Endodermal cell (in vitro differentiated cells): ENCODE measurements at regions not wholly inside any gene's neighbourhood (a gene's known extent, or its start where the extent isn't known, plus 50 kb on each side); places are given as distances from the start of the nearest gene placed in this dataset.

Experiments
- DNase-seq: peaks from one replicate; pipeline ENCODE4 v3.0.0-alpha.2; 2017
- H3K27ac ChIP-seq: 2 replicates; pipeline ENCODE4 v1.5.1; 2013; ENCODE audit warnings: mild to moderate bottlenecking, low read depth, low read length, moderate library complexity
- H3K27me3 ChIP-seq: 2 replicates; pipeline ENCODE4 v1.6.1; 2013; ENCODE audit warnings: mild to moderate bottlenecking, low read length, moderate library complexity; ENCODE audit not compliant: insufficient read depth, control insufficient read depth, poor library complexity, severe bottlenecking
- H3K36me3 ChIP-seq: 2 replicates; pipeline ENCODE4 v1.7.0; 2013; ENCODE audit warnings: mild to moderate bottlenecking, low read length, moderate library complexity; ENCODE audit not compliant: control insufficient read depth, insufficient read depth
- H3K4me1 ChIP-seq: one replicate; pipeline ENCODE4 v1.7.0; 2013; ENCODE audit warnings: low read length; ENCODE audit not compliant: control insufficient read depth, insufficient read depth
- H3K4me3 ChIP-seq: 2 replicates; pipeline ENCODE4 v1.5.1; 2013; ENCODE audit warnings: mild to moderate bottlenecking, low read length, moderate library complexity
- H3K9ac ChIP-seq: 2 replicates; pipeline ENCODE4 v1.6.1; 2013; ENCODE audit warnings: mild to moderate bottlenecking, low read length, moderate library complexity; ENCODE audit not compliant: poor library complexity, severe bottlenecking; ENCODE audit errors: extremely low read depth
- H3K9me3 ChIP-seq: 2 replicates; pipeline ENCODE4 v1.6.1; 2013; ENCODE audit warnings: mild to moderate bottlenecking, low read length, moderate library complexity; ENCODE audit not compliant: control insufficient read depth
- H3K27ac Mint-ChIP-seq: 2 replicates; pipeline ENCODE4 v1.8.0; 2020; ENCODE audit warnings: mixed read lengths
- H3K27me3 Mint-ChIP-seq: 2 replicates; pipeline ENCODE4 v1.8.0; 2021; ENCODE audit warnings: mild to moderate bottlenecking, mixed read lengths; ENCODE audit not compliant: insufficient read depth
- H3K36me3 Mint-ChIP-seq: 2 replicates; pipeline ENCODE4 v1.8.0; 2020; ENCODE audit warnings: low read depth, mixed read lengths
- H3K4me1 Mint-ChIP-seq: 2 replicates; pipeline ENCODE4 v1.8.0; 2020; ENCODE audit warnings: mixed read lengths
- H3K4me3 Mint-ChIP-seq: 2 replicates; pipeline ENCODE4 v1.8.0; 2020; ENCODE audit warnings: mild to moderate bottlenecking, moderate library complexity, mixed read lengths
- H3K9me3 Mint-ChIP-seq: 2 replicates; pipeline ENCODE4 v1.8.0; 2020; ENCODE audit warnings: mild to moderate bottlenecking, mixed read lengths
- WGBS, 2 experiments: methylation state at CpG; one replicate each; pipeline versions ENCODE4 v1.1.5 to v1.1.7; 2013; ENCODE audit warnings: missing lambda C conversion rate in 2 of 2, mixed read lengths in 1 of 2; ENCODE audit not compliant: insufficient coverage in 1 of 2, insufficient read length in 1 of 2; 5-methylcytosine and 5-hydroxymethylcytosine counted together
- TF ChIP-seq, protein P1 (sequence below): fragments of 200-600 bp; sonication (generic); conservative IDR thresholded peaks from 2 replicates; pipeline ENCODE4 v1.5.0; 2021; ENCODE audit warnings: antibody characterized with exemption, mild to moderate bottlenecking

DNA sequence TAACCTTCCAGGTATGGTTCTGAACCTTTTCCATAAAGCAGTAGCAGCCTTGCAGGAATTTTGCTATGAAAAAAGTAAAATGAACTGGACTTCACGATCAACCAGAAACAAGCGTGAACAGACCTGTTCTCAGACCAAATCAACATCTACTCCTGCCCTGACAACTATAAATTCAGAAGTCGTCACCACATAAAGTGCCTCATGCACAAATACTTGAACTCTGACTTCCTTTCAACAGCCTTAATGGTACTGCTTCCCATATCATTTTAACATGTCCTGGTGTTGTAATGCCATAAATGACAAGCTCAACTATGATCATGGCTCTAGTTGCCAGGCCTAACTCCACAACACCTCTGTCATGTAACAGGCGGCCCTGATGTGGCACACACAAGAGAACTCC is 262.4 kb downstream of the MTX2 start:
- no peaks in the 10 kb centered on the region for H3K4me1 ChIP-seq
- Mint-ChIP-seq H3K36me3 (no peaks in the 10 kb centered on the region), H3K9me3 (no peaks in the 10 kb centered on the region), H3K4me3 (no peak overlapping the region), H3K4me1 (peaks cover 5% of the 10 kb centered on the region), H3K27me3 (peaks cover 47% of the 10 kb centered on the region), H3K27ac (no peak overlapping the region)
- no peak overlapping the region for H3K9ac ChIP-seq
- no peak overlapping the region for H3K27ac ChIP-seq
- no peaks in the 10 kb centered on the region for H3K9me3 ChIP-seq
- H3K36me3 ChIP-seq = no peaks in the 10 kb centered on the region
- H3K27me3 ChIP-seq = peaks cover 12% of the 10 kb centered on the region
- 89 to 95% methylated on average over 3 to 4 of the region's 4 CpGs for WGBS, 2 experiments
- DNase-seq = no peak
- H3K4me3 ChIP-seq = no peak overlapping the region
- TF ChIP-seq, protein P1, sequence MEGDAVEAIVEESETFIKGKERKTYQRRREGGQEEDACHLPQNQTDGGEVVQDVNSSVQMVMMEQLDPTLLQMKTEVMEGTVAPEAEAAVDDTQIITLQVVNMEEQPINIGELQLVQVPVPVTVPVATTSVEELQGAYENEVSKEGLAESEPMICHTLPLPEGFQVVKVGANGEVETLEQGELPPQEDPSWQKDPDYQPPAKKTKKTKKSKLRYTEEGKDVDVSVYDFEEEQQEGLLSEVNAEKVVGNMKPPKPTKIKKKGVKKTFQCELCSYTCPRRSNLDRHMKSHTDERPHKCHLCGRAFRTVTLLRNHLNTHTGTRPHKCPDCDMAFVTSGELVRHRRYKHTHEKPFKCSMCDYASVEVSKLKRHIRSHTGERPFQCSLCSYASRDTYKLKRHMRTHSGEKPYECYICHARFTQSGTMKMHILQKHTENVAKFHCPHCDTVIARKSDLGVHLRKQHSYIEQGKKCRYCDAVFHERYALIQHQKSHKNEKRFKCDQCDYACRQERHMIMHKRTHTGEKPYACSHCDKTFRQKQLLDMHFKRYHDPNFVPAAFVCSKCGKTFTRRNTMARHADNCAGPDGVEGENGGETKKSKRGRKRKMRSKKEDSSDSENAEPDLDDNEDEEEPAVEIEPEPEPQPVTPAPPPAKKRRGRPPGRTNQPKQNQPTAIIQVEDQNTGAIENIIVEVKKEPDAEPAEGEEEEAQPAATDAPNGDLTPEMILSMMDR = no peak

DNA sequence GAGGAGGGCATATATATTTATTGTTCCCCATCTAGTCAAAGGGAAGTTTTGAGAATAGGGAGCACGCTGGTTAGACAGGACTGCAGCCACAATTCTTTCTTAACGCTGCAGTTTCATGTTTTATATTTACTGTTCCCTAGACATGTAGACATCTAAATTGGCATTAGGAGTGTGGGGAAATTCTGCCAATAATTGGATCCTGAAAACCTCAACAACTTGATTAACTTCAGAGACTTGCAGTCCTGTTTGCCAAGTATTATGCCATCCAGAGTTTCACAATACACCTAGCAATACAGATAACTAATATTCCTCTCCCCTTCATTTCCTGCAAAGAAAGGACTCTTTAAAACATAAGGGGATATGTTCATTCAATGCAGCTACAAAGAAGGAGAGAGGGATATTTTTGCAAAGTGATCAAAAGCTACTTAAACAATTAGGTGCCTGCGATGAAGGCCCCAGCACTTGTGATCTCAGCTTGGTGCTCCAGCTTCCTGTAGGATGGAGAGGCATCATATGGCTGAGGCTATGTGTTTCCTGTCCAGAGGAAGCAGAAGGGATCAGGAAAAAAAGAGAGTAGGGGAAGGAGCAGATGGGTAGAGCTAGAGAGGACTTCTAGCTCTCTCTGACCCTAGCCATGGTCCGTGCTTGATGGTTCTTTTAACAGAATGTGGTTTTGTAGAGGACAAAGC is 264.4 kb downstream of the MTX2 start:
- 95 to 96% methylated on average over 4 of the region's 4 CpGs for WGBS, 2 experiments
- Mint-ChIP-seq H3K9me3 (no peaks in the 10 kb centered on the region), H3K36me3 (no peaks in the 10 kb centered on the region)

DNA sequence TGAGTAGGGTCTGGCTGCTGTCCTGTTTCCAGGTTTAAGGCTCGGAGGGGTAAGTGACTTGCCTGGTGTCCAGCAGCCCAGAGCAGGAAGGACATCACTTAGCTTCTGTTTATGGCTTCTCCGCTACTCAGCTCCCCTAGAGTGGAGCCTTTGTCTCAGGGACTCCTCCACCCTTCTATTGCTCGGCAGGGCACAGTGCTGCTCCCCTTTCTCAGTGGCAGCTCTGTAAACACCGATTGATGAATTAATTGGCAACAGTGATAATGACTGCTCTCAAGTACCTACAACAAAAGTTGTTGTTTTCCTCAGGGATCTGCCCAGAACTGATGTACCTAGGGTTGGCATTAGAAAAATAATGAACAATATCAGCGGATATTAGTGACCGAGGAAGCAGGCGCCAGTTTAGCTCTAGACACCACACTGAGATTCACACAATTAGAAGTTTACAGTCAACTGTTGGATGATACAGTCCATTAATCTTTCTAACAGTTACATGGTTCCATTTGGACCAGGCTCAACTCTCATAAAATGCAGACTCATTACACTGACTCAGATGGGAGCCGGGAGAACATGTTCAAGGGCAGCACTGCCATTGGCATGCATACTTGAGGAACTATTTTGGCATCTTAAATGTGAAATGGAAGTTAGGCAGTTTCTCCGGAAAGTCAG is 265.7 kb downstream of the MTX2 start:
- H3K4me1 Mint-ChIP-seq = peaks cover 5% of the 10 kb centered on the region
- no peaks in the 10 kb centered on the region for H3K36me3 Mint-ChIP-seq
- no peaks in the 10 kb centered on the region for H3K36me3 ChIP-seq
- TF ChIP-seq, protein P1 = no peak
- WGBS, 2 experiments = 85 to 91% methylated on average over 7 to 9 of the region's 9 CpGs
- peaks cover 17% of the 10 kb centered on the region for H3K27me3 Mint-ChIP-seq
- H3K4me3 ChIP-seq = no peak overlapping the region
- no peaks in the 10 kb centered on the region for H3K4me1 ChIP-seq
- H3K9ac ChIP-seq = no peak overlapping the region
- no peak for DNase-seq
- H3K9me3 ChIP-seq = no peaks in the 10 kb centered on the region
- no peak overlapping the region for H3K4me3 Mint-ChIP-seq
- no peak overlapping the region for H3K27ac ChIP-seq
- no peak overlapping the region for H3K27ac Mint-ChIP-seq
- peaks cover under 1% of the 10 kb centered on the region for H3K27me3 ChIP-seq
- no peaks in the 10 kb centered on the region for H3K9me3 Mint-ChIP-seq

More for the DNA sequence above, 264.4 kb downstream of the MTX2 start:
- Histone ChIP-seq H3K4me3 (no peak overlapping the region), H3K36me3 (no peaks in the 10 kb centered on the region), H3K27me3 (peaks cover 12% of the 10 kb centered on the region), H3K9me3 (no peaks in the 10 kb centered on the region), H3K9ac (no peak overlapping the region), H3K27ac (no peak overlapping the region), H3K4me1 (no peaks in the 10 kb centered on the region)
- Mint-ChIP-seq H3K27me3 (peaks cover 28% of the 10 kb centered on the region), H3K27ac (no peak overlapping the region), H3K4me1 (peaks cover 5% of the 10 kb centered on the region), H3K4me3 (no peak overlapping the region)
- TF ChIP-seq, protein P1 = no peak
- no peak for DNase-seq
